GM13976 (cell line): ENCODE measurements at regions not wholly inside any gene's neighbourhood (a gene's known extent, or its start where the extent isn't known, plus 50 kb on each side); places are given as distances from the start of the nearest gene placed in this dataset.

Experiments
- DNase-seq: peaks from one replicate; pipeline ENCODE4 v3.0.0; 2012; ENCODE audit warnings: low spot score
- CTCF ChIP-seq: IDR thresholded peaks from 2 replicates; pipeline ENCODE4 v1.5.1; 2012; ENCODE audit warnings: borderline replicate concordance, mild to moderate bottlenecking; ENCODE audit not compliant: insufficient read depth; ENCODE audit errors: extremely low read depth, missing control alignments, control extremely low read depth
- in situ Hi-C: fragments of 300-500 bp; cut with MboI; formaldehyde crosslinking; loops from one replicate; pipeline ENCODE4 v1.12.0; 2022; ENCODE audit warnings: low sequenced_read_pairs, mixed read lengths, inconsistent platforms; ENCODE audit not compliant: unreplicated experiment

DNA sequence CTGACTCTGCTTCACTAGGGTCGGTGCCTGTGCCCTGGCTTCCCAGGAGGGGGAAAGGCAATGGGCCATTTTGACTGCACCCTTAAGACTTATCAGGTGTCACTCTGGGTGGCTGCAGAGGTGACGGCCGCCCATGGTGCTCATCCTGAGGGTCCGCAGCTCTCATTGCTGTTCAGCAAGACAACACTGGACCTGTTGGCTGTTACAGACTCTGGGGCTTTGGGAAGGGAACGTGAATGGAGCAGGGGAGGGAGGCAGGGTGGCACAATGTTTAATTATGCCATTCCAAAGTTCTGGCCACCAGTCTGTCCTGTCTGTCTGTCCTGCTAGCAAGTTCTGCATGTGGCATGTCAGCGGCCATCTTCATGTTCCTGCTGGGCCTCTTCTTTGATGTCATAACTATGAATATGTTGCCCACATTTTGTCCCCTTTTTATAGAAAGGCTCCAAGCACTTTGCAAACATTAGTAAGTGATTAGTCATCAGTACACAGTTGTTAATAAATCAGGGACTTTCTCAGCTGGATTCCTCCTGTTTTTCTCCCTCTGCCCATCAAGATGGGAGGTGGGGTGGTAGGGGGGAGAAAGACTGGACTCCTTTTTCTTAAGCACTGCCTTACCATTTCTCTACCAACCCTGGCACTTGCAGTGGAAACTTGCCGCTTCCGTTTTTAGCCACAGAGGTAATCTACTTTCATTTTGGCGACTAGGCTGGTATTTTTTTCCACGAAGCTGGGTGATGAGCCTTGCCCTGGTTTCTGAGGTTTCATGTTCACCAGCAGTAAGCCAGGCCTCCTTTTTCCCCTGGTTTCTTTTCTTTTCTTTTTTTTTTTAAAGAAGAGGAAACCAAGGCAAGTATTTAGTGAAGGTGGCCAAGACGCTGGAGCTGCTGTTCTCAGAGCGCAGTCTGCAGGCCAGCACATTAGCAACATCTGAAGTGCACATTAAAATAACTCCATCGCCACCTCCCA is 88.6 kb upstream of the TRIM2 start:
- no peak for TF ChIP-seq CTCF
- DNase-seq: no peak
- in situ Hi-C loops: no loop called here

DNA sequence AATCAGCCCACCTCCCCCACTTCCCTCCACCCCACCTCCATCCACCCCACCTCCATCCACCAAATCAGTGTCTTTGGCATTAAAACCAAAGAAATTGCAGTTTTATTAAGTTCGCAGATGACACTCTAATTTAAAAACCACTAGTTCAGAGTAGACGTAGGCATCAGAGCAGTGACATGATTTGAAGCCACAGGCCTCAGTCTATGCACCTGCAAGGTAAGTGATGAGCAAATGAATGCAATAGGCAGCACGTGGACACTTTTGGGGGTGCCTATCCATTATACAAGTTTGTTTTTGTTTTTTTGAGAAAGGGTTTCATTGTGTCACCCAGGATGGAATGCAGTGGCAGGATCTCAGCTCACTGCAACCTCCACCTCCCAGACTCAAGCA is 88.0 kb upstream of the TRIM2 start:
- DNase-seq: no peak
- no peak for TF ChIP-seq CTCF
- in situ Hi-C loops: no loop called here

GRCh38 chr4:153116801-153117200 is 87.4 kb upstream of the TRIM2 start:
- DNase-seq: no peak
- in situ Hi-C loops: no loop called here
- TF ChIP-seq CTCF: no peak

DNA sequence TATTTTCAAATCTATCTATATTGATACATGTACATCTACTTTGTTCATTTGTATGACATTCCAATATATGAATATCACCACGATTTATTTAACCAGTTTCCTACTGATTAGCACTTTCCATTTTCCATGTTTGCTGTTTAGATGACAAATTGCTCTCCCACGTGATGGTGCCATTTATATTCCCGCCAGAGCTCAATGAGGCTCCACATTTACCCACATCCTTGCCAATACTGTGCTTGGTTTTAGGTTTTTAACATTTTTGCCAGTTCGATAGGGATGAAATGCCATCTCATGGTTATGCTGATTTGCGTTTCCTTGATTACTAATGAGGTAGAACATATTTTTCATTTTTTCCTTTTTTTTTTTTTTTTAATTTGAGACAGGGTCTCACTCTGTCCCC is 86.7 kb upstream of the TRIM2 start:
- no peak for TF ChIP-seq CTCF
- no peak for DNase-seq
- in situ Hi-C loops: no loop called here

GRCh38 chr4:153119626-153120025 is 84.6 kb upstream of the TRIM2 start:
- no peak for DNase-seq
- TF ChIP-seq CTCF: no peak
- in situ Hi-C loops: loop anchor here (10.0 kb wide), 1 partner anchor 275 kb away; no protein-coding TSS in a partner anchor

DNA sequence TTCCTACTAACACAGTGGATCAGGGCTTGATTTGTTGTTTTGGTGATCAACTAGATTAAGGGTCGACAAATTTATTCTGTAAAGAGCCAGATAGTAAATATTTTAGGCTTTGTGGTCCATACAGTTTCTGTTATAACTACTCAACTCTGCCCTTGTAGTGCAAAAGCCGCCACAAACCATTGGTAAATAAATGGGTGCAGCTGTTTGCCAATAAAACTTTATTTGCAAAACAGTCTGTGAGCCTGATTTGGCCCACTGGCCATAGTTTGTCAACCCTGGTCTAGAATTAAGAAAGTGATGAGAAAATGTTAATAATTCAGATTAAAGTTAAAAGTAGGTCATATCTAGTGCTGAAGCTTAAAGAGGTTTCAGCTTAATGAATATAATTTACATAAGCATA is 84.0 kb upstream of the TRIM2 start:
- TF ChIP-seq CTCF: no peak

More for the DNA sequence above, 84.0 kb upstream of the TRIM2 start:
- in situ Hi-C loops: loop anchor here (10.0 kb wide), 1 partner anchor 275 kb away; no protein-coding TSS in a partner anchor
- no peak for DNase-seq
